Endothelial cell of umbilical vein (primary cell): ENCODE measurements at regions not wholly inside any gene's neighbourhood (a gene's known extent, or its start where the extent isn't known, plus 50 kb on each side); places are given as distances from the start of the nearest gene placed in this dataset.

Experiments
- BruUV-seq: library from RNA; stranded (reverse); fragments of 400-500 nt; replicated peaks from 2 replicates; lab custom pipeline; 2021; lab: Mats Ljungman, UMichigan
- CTCF ChIA-PET: fragments of 300-600, 350-600 bp; sonication (Branson Sonifier 250); formaldehyde crosslinking; loops from one replicate; lab custom pipeline; 2021; ENCODE audit warnings: antibody characterized with exemption, inconsistent platforms; lab: Charles Lee
- POLR2A ChIA-PET: fragments of 300-600, 350-600 bp; sonication (Branson Sonifier 250); formaldehyde crosslinking; loops from one replicate; lab custom pipeline; 2021; ENCODE audit warnings: antibody characterized with exemption, inconsistent platforms; lab: Charles Lee
- DNase-seq: peaks from one replicate; pipeline ENCODE4 v3.0.0-alpha.2; 2011; ENCODE audit warnings: low read depth, low spot score
- FAIRE-seq: peaks from 2 replicates; lab custom pipeline; 2011; peaks lifted over from hg19 to GRCh38; lab: Jason Lieb, UNC
- H2AFZ ChIP-seq: 2 replicates; pipeline ENCODE4 v1.6.0; 2012; ENCODE audit warnings: low read depth, low read length, control low read depth, inconsistent platforms
- H3K27ac ChIP-seq: 2 replicates; pipeline ENCODE4 v1.5.1; 2011; ENCODE audit warnings: low read depth, mild to moderate bottlenecking, control low read depth, low read length, moderate library complexity; ENCODE audit not compliant: insufficient read depth
- H3K27me3 ChIP-seq, 2 experiments: 2 replicates each; pipeline versions ENCODE4 v1.6.0 to v1.6.1; 2011; ENCODE audit warnings: low read length in 2 of 2, mixed read lengths in 1 of 2; ENCODE audit not compliant: control insufficient read depth in 2 of 2, insufficient read depth in 2 of 2
- H3K36me3 ChIP-seq, 2 experiments: 2 replicates in 1 of 2; 3 replicates in 1 of 2; pipeline ENCODE4 v1.5.1; 2011; ENCODE audit warnings: low read length in 2 of 2, mild to moderate bottlenecking in 1 of 2, moderate library complexity in 1 of 2; ENCODE audit not compliant: control insufficient read depth in 2 of 2, insufficient read depth in 2 of 2; ENCODE audit errors: extremely low read depth in 1 of 2
- H3K4me1 ChIP-seq: 3 replicates; pipeline ENCODE4 v1.5.1; 2011; ENCODE audit warnings: mild to moderate bottlenecking, low read length; ENCODE audit not compliant: control insufficient read depth, insufficient read depth; ENCODE audit errors: extremely low read depth
- H3K4me2 ChIP-seq: 2 replicates; pipeline ENCODE4 v1.6.1; 2011; ENCODE audit warnings: low read length, control low read depth, mixed read lengths; ENCODE audit not compliant: insufficient read depth
- H3K4me3 ChIP-seq, 3 experiments: fragments of 200-600 bp in 1 of 3; sonication (generic), shearing (Covaris generic) in 1 of 3; replicated peaks in 1 of 3; 2 replicates each; pipeline ENCODE4 v1.5.1; 2011 to 2016; ENCODE audit warnings: control low read depth in 3 of 3, low read length in 3 of 3, mild to moderate bottlenecking in 2 of 3, inconsistent platforms in 1 of 3, low read depth in 1 of 3, moderate library complexity in 1 of 3; ENCODE audit not compliant: insufficient read depth in 1 of 3
- H3K79me2 ChIP-seq: 2 replicates; pipeline ENCODE4 v1.6.0; 2012; ENCODE audit warnings: low read length, inconsistent platforms; ENCODE audit not compliant: control insufficient read depth, insufficient read depth
- H3K9ac ChIP-seq: replicated peaks from 2 replicates; pipeline ENCODE3; 2011; ENCODE audit warnings: low read length, control low read depth; ENCODE audit not compliant: insufficient read depth; ENCODE audit errors: extremely low read depth
- H3K9me1 ChIP-seq: replicated peaks from 3 replicates; pipeline ENCODE4 v1.6.0; 2011; ENCODE audit warnings: mild to moderate bottlenecking, low read length; ENCODE audit not compliant: control insufficient read depth, insufficient read depth; ENCODE audit errors: extremely low read depth
- H3K9me3 ChIP-seq: replicated peaks from 2 replicates; pipeline ENCODE4 v1.5.1; 2012; ENCODE audit warnings: low read length, inconsistent platforms; ENCODE audit not compliant: control insufficient read depth, insufficient read depth
- H4K20me1 ChIP-seq: replicated peaks from 2 replicates; pipeline ENCODE3; 2011; ENCODE audit warnings: mild to moderate bottlenecking, low read length; ENCODE audit not compliant: control insufficient read depth, insufficient read depth; ENCODE audit errors: extremely low read depth
- CTCF ChIP-seq, 2 donors: IDR thresholded peaks; 1 replicate in 1 of 2; 2 replicates in 1 of 2; pipeline ENCODE4 v1.5.1; 2011; ENCODE audit warnings: low read length in 2 of 2, mild to moderate bottlenecking in 2 of 2, moderate library complexity in 2 of 2, control low read depth in 1 of 2, inconsistent platforms in 1 of 2, low read depth in 1 of 2; ENCODE audit not compliant: insufficient read depth in 1 of 2; ENCODE audit errors: extremely low read depth in 1 of 2
- EZH2 ChIP-seq: IDR thresholded peaks from 2 replicates; pipeline ENCODE4 v1.6.1; 2012; ENCODE audit warnings: borderline replicate concordance, low read depth, mild to moderate bottlenecking, moderate library complexity, low read length, inconsistent platforms; ENCODE audit not compliant: severe bottlenecking
- FOS ChIP-seq: IDR thresholded peaks from 2 replicates; pipeline ENCODE4 v1.6.1; 2011; ENCODE audit warnings: mild to moderate bottlenecking, low read length, moderate library complexity, borderline replicate concordance; ENCODE audit not compliant: insufficient read depth
- GATA2 ChIP-seq: IDR thresholded peaks from 2 replicates; pipeline ENCODE4 v1.7.0; 2011; ENCODE audit warnings: low read depth, mild to moderate bottlenecking, moderate library complexity, mixed read lengths, low read length; ENCODE audit not compliant: insufficient read length, insufficient read depth
- JUN ChIP-seq: IDR thresholded peaks from 2 replicates; pipeline ENCODE4 v1.6.1; 2011; ENCODE audit warnings: borderline replicate concordance, low read depth; ENCODE audit not compliant: insufficient read length, insufficient read depth
- MAX ChIP-seq: IDR thresholded peaks from 2 replicates; pipeline ENCODE4 v1.6.1; 2011; ENCODE audit not compliant: insufficient read depth, insufficient read length
- MYC ChIP-seq: IDR thresholded peaks from one replicate; pipeline ENCODE4 v1.6.1; 2011; ENCODE audit warnings: mild to moderate bottlenecking, low read depth, low read length
- POLR2A ChIP-seq: IDR thresholded peaks from 2 replicates; pipeline ENCODE4 v1.6.1; 2012; ENCODE audit warnings: low read depth, mild to moderate bottlenecking, control low read depth, low read length
- POLR2AphosphoS5 ChIP-seq: IDR thresholded peaks from 2 replicates; pipeline ENCODE4 v1.6.1; 2012; ENCODE audit warnings: low read depth, mild to moderate bottlenecking, control low read depth, low read length, moderate library complexity; ENCODE audit not compliant: insufficient read depth
- dilution Hi-C: fragments of 300-500 bp; cut with MboI; formaldehyde crosslinking; loops from one replicate; pipeline ENCODE4 v1.15.0; 2019; ENCODE audit warnings: low sequenced_read_pairs; ENCODE audit not compliant: extremely low pct_ligation_motif_present
- intact Hi-C: fragments of 100-400 bp; cut with micrococcal nuclease; formaldehyde crosslinking; loops from one replicate; pipeline ENCODE4 v1.10.0; 2022

GRCh38 chr12:27388650-27389049 lies 56.0 kb downstream of the BMAL2 start:
- Histone ChIP-seq H3K9me1 (no peaks in the 10 kb centered on the region), H3K36me3 (peaks cover 0 to 3% of the 10 kb centered on the region in 2 experiments), H3K4me2 (no peak overlapping the region), H3K4me3 (no peak overlapping the region), H2AFZ (no peak overlapping the region), H3K27ac (no peak overlapping the region), H3K79me2 (no peaks in the 10 kb centered on the region), H4K20me1 (no peaks in the 10 kb centered on the region), H3K9me3 (no peaks in the 10 kb centered on the region), H3K4me1 (no peaks in the 10 kb centered on the region), H3K27me3 (no peaks in the 10 kb centered on the region), H3K9ac (no peak overlapping the region)
- dilution Hi-C loops (no loop called here), intact Hi-C loops (loop anchor here (10.0 kb wide), 1 partner anchor 374 kb away; the partner anchor contains the start of gene TM7SF3)
- DNase-seq (no peak), FAIRE-seq (no peak)
- no TSS peak for BruUV-seq
- no peak for TF ChIP-seq FOS
- ChIA-PET POLR2A (no interaction called here), CTCF (interaction anchor here (0.8 to 1.1 kb wide), 3 partner anchors 8 to 218 kb away, joined by 3 to 5 read pairs (median 3); no protein-coding TSS in a partner anchor)

- Histone ChIP-seq H3K4me3 (no peak overlapping the region), H2AFZ (no peak overlapping the region), H4K20me1 (no peaks in the 10 kb centered on the region), H3K9me3 (no peaks in the 10 kb centered on the region), H3K9ac (no peak overlapping the region), H3K9me1 (no peaks in the 10 kb centered on the region), H3K27me3 (no peaks in the 10 kb centered on the region), H3K36me3 (peaks cover 0 to 3% of the 10 kb centered on the region in 2 experiments), H3K79me2 (no peaks in the 10 kb centered on the region), H3K4me1 (no peaks in the 10 kb centered on the region), H3K4me2 (no peak overlapping the region), H3K27ac (no peak overlapping the region)
- FAIRE-seq (no peak), DNase-seq (no peak)
- CTCF ChIA-PET, result no interaction called here
- dilution Hi-C loops, result no loop called here
- TF ChIP-seq FOS (no peak), POLR2AphosphoS5 (no peak), JUN (no peak), CTCF (IDR thresholded peaks at IDR 0.05; ENCODE audit: extremely low read depth in 1 of 2, insufficient read depth in 1 of 2, low read depth in 1 of 2, low read length in 2 of 2) (no peak), MAX (no peak), EZH2 (no peak), GATA2 (no peak), POLR2A (no peak), MYC (no peak)
- no TSS peak for BruUV-seq
- intact Hi-C loops, result no loop called here
- POLR2A ChIA-PET, result no interaction called here
Measured at GRCh38 chr12:27394676-27395075, 51.9 kb upstream of the SMCO2 start.
